ENCODE measurements at regions not wholly inside any gene's neighbourhood (a gene's known extent, or its start where the extent isn't known, plus 50 kb on each side); places are given as distances from the start of the nearest gene placed in this dataset.

- no peak for DNase-seq
These were observed 187.8 kb downstream of the MYLK4 start for GRCh38 chr6:2562721-2563451.

DNA sequence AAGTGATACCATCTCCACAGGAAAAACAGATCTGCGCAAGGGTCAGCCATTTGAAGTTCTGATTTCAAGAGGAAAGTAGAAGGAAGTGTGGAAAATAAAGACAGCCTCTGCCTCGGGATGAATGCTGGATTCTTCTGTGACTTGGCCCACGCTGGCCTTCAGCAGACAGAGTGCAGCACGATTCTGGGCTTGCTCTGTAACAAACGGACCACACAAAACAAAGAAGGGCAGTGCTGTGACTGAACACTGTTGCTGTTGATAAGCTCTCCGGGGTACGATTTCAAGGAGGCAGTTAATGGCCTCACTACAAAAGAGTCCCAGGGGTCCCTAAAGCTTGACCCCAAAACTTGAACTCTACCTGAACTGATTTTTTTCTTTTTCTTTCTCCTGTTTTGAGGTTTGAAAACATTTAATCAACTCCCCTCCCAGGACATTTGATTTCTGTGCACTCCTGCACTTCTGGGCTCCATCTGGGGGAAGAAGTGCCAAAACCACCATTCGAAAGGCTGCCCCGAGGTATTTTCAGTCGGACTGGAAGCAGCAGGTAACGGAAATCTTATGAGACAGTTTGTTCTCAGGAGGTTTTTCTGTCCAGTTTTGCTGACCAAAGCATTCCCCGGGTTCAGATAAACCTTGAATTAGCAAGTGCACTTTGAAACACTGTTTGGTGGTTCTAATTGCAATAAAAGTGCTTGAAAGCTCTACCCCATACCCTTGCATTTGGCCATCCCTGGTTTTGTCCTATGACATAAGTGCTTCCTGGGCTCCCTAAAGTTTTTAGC lies 189.6 kb downstream of the MYLK4 start:
- no peak for DNase-seq

- DNase-seq = no peak
These were observed 190.4 kb downstream of the MYLK4 start for GRCh38 chr6:2560140-2560818.

- DNase-seq = no peak
These were observed 191.6 kb downstream of the MYLK4 start for GRCh38 chr6:2558861-2559801.

- no peak for DNase-seq
These were observed 192.5 kb downstream of the MYLK4 start for GRCh38 chr6:2558098-2558680.

GRCh38 chr6:2557181-2557720 lies 193.5 kb downstream of the MYLK4 start:
- no peak for DNase-seq

GRCh38 chr6:2556761-2557160 lies 194.0 kb downstream of the MYLK4 start:
- no peak for DNase-seq

- DNase-seq = no peak
These were observed 196.0 kb downstream of the MYLK4 start for GRCh38 chr6:2554651-2555260.

GRCh38 chr6:2552526-2553154 lies 198.1 kb downstream of the MYLK4 start:
- no peak for DNase-seq

- no peak for DNase-seq
These were observed 199.0 kb downstream of the MYLK4 start for GRCh38 chr6:2551705-2552104.

DNA sequence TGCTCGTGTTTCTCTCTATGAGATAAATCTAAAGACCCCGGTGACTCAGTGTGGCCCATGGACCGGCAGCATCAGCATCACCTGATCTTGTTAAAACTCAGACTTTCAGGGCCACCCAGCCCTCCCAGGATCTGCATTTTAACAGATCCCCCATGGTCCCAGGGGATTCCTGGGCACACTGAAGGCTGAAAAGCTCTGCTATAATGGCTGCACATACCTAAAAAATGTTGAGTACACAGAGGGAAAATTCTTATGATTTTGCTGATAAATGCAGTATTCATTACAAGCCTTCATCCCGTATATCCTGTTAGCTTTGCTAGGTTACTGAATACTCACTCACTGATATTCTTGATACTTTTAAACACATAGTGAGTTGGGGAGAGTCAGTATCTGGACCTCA lies 200.5 kb downstream of the MYLK4 start:
- no peak for DNase-seq

DNA sequence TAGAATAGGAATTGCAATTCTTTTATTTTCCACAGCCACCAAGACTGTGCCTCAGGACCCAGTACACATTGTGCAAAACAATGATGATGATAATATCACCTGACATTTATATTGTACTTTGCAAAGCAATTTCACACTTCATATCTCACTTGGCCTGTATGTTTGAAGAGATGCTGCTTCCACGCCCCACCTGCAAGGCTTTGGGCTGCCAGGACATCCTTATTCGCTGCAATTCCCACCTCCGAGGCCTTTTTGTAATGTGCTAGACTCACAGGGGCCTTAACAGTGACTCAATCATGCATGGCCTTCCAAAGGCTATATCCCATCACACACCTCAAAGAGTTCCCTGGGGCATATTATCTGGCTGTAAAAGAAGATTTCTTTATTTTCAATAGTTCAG lies 200.9 kb downstream of the MYLK4 start:
- no peak for DNase-seq

DNA sequence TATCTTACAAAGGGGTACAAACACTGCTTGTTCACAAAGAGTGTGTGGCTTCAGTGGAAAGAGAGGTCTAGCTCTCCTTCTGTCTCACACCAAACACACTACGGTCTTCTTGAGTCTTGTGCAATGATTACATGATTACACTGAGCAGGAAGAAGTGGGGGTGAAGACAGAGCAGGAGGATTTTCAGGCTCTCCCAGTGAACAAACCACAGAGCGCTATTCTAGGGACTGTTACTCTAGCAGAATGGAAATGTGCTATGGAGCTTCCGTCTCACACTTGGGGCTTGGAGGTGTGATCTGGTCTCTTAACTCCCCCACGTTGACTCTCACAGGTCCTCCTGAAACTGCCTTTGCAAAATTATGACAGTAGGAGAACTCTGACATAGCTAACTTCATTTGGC lies 203.4 kb downstream of the MYLK4 start:
- no peak for DNase-seq

GRCh38 chr6:2546901-2547300 lies 203.8 kb downstream of the MYLK4 start:
- DNase-seq = no peak

GRCh38 chr6:2545383-2546038 lies 205.2 kb downstream of the MYLK4 start:
- DNase-seq = no peak

GRCh38 chr6:2543321-2543720 lies 207.4 kb downstream of the MYLK4 start:
- DNase-seq = no peak

DNA sequence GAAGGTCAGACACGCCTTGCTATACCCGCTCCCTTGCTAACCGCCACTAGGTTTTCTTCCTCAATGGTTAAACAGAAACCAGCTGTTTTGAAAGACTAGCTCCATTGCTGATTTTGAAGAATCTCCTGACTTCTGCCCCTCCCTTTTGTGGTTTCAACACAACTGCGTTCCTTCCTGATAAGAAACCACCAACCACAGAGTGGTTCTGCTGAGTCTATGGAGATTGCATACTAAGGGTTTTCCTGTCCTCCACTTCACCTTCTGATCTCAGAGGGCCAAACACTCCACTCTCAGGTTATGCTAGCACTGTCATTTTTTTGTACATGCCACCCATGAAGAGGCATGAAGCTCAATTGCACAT lies 207.9 kb downstream of the MYLK4 start:
- DNase-seq = no peak

- DNase-seq = no peak
These were observed 208.4 kb downstream of the MYLK4 start for GRCh38 chr6:2542101-2542857.

GRCh38 chr6:2536451-2536850 lies 214.3 kb downstream of the MYLK4 start:
- no peak for DNase-seq

DNA sequence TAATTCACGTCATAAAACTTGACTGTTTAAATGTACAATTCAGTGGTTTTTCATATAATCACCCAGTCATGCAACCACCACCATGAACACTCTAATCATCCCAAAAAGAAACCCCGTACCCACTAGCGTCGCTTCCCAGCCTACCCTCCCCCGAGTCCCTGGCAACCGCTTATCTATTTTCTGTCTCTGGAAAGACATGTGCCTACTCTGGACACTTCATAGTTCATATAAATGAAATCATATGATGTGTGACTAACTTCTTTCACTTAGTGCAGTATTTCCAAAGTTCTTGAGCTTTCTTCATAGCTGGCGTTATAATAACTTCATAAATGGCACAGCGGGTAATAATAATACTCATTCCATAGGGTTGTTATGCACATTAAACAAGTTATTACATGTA lies 215.2 kb downstream of the MYLK4 start:
- no peak for DNase-seq

All from activated CD4-positive, alpha-beta T cell treated with anti-CD3 and anti-CD28 coated beads, Interleukin-2, amount 50 U/mL, for 1 hour (primary cell).